GM12878 (cell line): ENCODE measurements at regions not wholly inside any gene's neighbourhood (a gene's known extent, or its start where the extent isn't known, plus 50 kb on each side); places are given as distances from the start of the nearest gene placed in this dataset.

Experiments
- ATAC-seq: fragments of 200-7000 bp; cut with Tn5 transposase; 3 replicates; pipeline ENCODE4 v1.9.1; 2020; ENCODE audit warnings: mild to moderate bottlenecking, moderate library complexity
- BruUV-seq: library from RNA; stranded (reverse); fragments of 400-500 nt; replicated peaks from 2 replicates; lab custom pipeline; 2021; lab: Mats Ljungman, UMichigan
- CTCF ChIA-PET: fragments of 300-600 bp; sonication (Branson Sonifier 250); formaldehyde crosslinking; extraction: SDS; loops from one replicate; lab custom pipeline; 2021; ENCODE audit warnings: inconsistent platforms; lab: Yijun Ruan, JAX
- POLR2A ChIA-PET: fragments of 350-600 bp; formaldehyde crosslinking; extraction: SDS; loops from one replicate; lab custom pipeline; 2021; ENCODE audit warnings: inconsistent platforms; lab: Charles Lee
- RAD21 ChIA-PET: fragments of 300-600 bp; sonication (Branson Sonifier 250); formaldehyde crosslinking; loops from one replicate; lab custom pipeline; 2023; ENCODE audit warnings: antibody characterized with exemption; ENCODE audit not compliant: unreplicated experiment; lab: Charles Lee
- SMC1A ChIA-PET: fragments of 300-600 bp; sonication (Branson Sonifier 250); formaldehyde crosslinking; loops from one replicate; lab custom pipeline; 2023; ENCODE audit not compliant: unreplicated experiment, uncharacterized antibody; lab: Charles Lee
- DNase-seq: peaks from one replicate; pipeline ENCODE4 v3.0.0-alpha.2; 2011; ENCODE audit warnings: low read depth, low spot score
- FAIRE-seq: peaks from 3 replicates; lab custom pipeline; 2011; peaks lifted over from hg19 to GRCh38; lab: Jason Lieb, UNC
- H2AFZ ChIP-seq: 2 replicates; pipeline ENCODE4 v1.6.0; 2011; ENCODE audit warnings: low read depth, low read length, control low read depth; ENCODE audit not compliant: control insufficient read depth
- H3K27ac ChIP-seq: 2 replicates; pipeline ENCODE4 v1.5.1; 2011; ENCODE audit warnings: control low read depth; ENCODE audit not compliant: control insufficient read depth, insufficient read depth
- H3K27me3 ChIP-seq, 2 experiments: replicated peaks in 1 of 2; 2 replicates each; pipeline versions ENCODE4 v1.6.0 to v1.6.1; 2011; ENCODE audit warnings: low read length in 1 of 2; ENCODE audit not compliant: control insufficient read depth in 2 of 2, insufficient read depth in 2 of 2
- H3K36me3 ChIP-seq, 2 experiments: 2 replicates each; pipeline ENCODE4 v1.5.1; 2011; ENCODE audit warnings: low read length in 1 of 2; ENCODE audit not compliant: control insufficient read depth in 2 of 2, insufficient read depth in 2 of 2
- H3K4me1 ChIP-seq: 2 replicates; pipeline ENCODE4 v1.6.1; 2011; ENCODE audit warnings: mild to moderate bottlenecking, low read length, moderate library complexity, mixed read lengths; ENCODE audit not compliant: control insufficient read depth, insufficient read depth
- H3K4me2 ChIP-seq: 2 replicates; pipeline ENCODE4 v1.6.0; 2011; ENCODE audit warnings: control low read depth; ENCODE audit not compliant: control insufficient read depth, insufficient read depth
- H3K4me3 ChIP-seq: fragments of 200-600 bp; sonication (generic); 2 replicates; pipeline ENCODE4 v1.5.1; 2016
- H3K79me2 ChIP-seq: 2 replicates; pipeline ENCODE4 v1.6.0; 2011; ENCODE audit warnings: low read length; ENCODE audit not compliant: control insufficient read depth, insufficient read depth
- H3K9ac ChIP-seq: 2 replicates; pipeline ENCODE4 v1.8.0; 2011; ENCODE audit warnings: low read length, control low read depth, mixed read lengths; ENCODE audit not compliant: control insufficient read depth, insufficient read depth
- H3K9me3 ChIP-seq: replicated peaks from 3 replicates; pipeline ENCODE4 v1.5.1; 2011; ENCODE audit warnings: mild to moderate bottlenecking, low read length; ENCODE audit not compliant: control insufficient read depth, insufficient read depth
- H4K20me1 ChIP-seq: 2 replicates; pipeline ENCODE4 v1.6.0; 2011; ENCODE audit not compliant: control insufficient read depth, insufficient read depth
- BCL11A ChIP-seq: IDR thresholded peaks from 2 replicates; pipeline ENCODE4 v1.6.1; 2011; ENCODE audit warnings: low read depth, low read length
- HDAC2 ChIP-seq: fragments of 200-600 bp; sonication (generic); IDR thresholded peaks from 2 replicates; pipeline ENCODE4 v1.6.1; 2017
- ZNF217 ChIP-seq: fragments of 450-650 bp; IDR thresholded peaks from 2 replicates; pipeline ENCODE4 v1.6.1; 2017; ENCODE audit warnings: antibody characterized with exemption, mild to moderate bottlenecking
- WGBS: methylation state at CpG from one replicate; pipeline ENCODE4 v1.1.6; 2016; ENCODE audit warnings: low lambda C conversion rate; ENCODE audit not compliant: insufficient replicate concordance, insufficient coverage; ENCODE audit errors: missing lambda C conversion rate; 5-methylcytosine and 5-hydroxymethylcytosine counted together
- in situ Hi-C: fragments of 300-500 bp; cut with MboI; formaldehyde crosslinking; loops from 9 replicates; pipeline ENCODE4 v1.14.3; 2018; ENCODE audit warnings: mixed read lengths
- intact Hi-C: fragments of 100-400 bp; cut with micrococcal nuclease; formaldehyde crosslinking; loops from one replicate; pipeline ENCODE4 v1.14.2; 2022; ENCODE audit not compliant: unreplicated experiment
- TF ChIP-seq, protein P1 (sequence below): fragments of 450-650 bp; conservative IDR thresholded peaks from 2 replicates; pipeline ENCODE4 v1.6.1; 2017; ENCODE audit warnings: mild to moderate bottlenecking, moderate library complexity
- TF ChIP-seq, protein P2 (sequence below): fragments of 450-650 bp; IDR thresholded peaks from 2 replicates; pipeline ENCODE4 v1.6.1; 2017; ENCODE audit warnings: mild to moderate bottlenecking

DNA sequence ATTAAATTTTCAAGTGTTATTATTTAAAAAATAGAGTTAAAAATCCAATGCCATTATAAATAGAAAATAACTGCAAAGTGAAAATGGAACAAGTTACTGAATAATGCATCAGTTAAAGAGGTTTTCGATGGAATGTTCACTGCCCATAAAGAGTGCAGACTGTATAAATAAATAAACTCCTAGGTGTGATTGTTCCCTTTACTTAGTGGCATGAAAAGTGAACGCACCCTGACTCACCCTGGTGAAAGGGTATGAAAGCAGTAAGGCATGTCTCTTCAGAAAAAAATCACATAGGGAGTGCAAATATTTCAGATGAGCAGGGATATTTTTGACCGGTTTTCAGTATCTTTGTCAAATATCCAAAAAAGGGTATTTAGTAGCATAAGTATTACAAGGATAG lies 387.8 kb downstream of the DCAF12L2 start:
- Histone ChIP-seq H3K4me1 (no peaks in the 10 kb centered on the region), H3K9me3 (no peaks in the 10 kb centered on the region), H3K79me2 (no peaks in the 10 kb centered on the region), H3K27me3 (no peaks in the 10 kb centered on the region), H3K36me3 (no peaks in the 10 kb centered on the region), H4K20me1 (no peaks in the 10 kb centered on the region), H3K9ac (no peak overlapping the region), H2AFZ (no peak overlapping the region)
- SMC1A ChIA-PET, result no interaction called here
- CTCF ChIA-PET, result no interaction called here
- no peak for FAIRE-seq
- BruUV-seq, result no TSS peak
- RAD21 ChIA-PET, result no interaction called here
- POLR2A ChIA-PET, result no interaction called here
- intact Hi-C loops, result no loop called here
- TF ChIP-seq, protein P1, sequence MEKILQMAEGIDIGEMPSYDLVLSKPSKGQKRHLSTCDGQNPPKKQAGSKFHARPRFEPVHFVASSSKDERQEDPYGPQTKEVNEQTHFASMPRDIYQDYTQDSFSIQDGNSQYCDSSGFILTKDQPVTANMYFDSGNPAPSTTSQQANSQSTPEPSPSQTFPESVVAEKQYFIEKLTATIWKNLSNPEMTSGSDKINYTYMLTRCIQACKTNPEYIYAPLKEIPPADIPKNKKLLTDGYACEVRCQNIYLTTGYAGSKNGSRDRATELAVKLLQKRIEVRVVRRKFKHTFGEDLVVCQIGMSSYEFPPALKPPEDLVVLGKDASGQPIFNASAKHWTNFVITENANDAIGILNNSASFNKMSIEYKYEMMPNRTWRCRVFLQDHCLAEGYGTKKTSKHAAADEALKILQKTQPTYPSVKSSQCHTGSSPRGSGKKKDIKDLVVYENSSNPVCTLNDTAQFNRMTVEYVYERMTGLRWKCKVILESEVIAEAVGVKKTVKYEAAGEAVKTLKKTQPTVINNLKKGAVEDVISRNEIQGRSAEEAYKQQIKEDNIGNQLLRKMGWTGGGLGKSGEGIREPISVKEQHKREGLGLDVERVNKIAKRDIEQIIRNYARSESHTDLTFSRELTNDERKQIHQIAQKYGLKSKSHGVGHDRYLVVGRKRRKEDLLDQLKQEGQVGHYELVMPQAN, result no peak
- no peak for TF ChIP-seq HDAC2
- TF ChIP-seq, protein P2, sequence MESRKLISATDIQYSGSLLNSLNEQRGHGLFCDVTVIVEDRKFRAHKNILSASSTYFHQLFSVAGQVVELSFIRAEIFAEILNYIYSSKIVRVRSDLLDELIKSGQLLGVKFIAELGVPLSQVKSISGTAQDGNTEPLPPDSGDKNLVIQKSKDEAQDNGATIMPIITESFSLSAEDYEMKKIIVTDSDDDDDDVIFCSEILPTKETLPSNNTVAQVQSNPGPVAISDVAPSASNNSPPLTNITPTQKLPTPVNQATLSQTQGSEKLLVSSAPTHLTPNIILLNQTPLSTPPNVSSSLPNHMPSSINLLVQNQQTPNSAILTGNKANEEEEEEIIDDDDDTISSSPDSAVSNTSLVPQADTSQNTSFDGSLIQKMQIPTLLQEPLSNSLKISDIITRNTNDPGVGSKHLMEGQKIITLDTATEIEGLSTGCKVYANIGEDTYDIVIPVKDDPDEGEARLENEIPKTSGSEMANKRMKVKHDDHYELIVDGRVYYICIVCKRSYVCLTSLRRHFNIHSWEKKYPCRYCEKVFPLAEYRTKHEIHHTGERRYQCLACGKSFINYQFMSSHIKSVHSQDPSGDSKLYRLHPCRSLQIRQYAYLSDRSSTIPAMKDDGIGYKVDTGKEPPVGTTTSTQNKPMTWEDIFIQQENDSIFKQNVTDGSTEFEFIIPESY, result no peak
- TF ChIP-seq, all 136 proteins: peak for 0
- ATAC-seq (no peak), DNase-seq (no peak)
- no peak overlapping the region for H3K4me3 ChIP-seq
- no peak overlapping the region for H3K27ac ChIP-seq
- 33% methylated on average over 3 of the region's 3 CpGs for WGBS
- no peak overlapping the region for H3K4me2 ChIP-seq
- in situ Hi-C loops, result no loop called here

DNA sequence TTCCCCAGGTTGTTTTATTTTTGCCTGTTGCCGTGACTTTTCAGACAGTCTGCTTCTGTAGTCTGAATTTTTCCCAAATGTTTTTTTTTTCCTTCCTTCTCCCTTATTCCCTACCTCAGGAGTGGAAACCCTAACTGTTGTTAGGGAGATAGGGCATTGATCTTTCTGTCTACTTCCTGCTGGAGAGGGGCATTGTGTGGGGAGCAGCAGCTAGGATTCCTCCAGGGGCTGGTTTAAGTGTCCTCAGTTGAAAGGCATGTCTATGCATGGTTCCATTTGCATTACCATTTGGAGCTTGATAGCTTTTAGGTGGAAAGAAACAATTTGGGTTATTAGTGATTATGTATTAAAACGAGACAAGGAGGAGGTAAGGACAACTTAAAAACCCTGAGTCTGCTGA lies 383.9 kb downstream of the DCAF12L2 start:
- intact Hi-C loops (no loop called here), in situ Hi-C loops (no loop called here)
- ChIA-PET SMC1A (interaction anchor here (1.1 kb wide), 1 partner anchor 120 kb away, joined by 3 read pairs; no protein-coding TSS in a partner anchor), POLR2A (no interaction called here), RAD21 (no interaction called here), CTCF (no interaction called here)
- Histone ChIP-seq H3K4me3 (no peak overlapping the region), H3K27me3 (no peaks in the 10 kb centered on the region), H3K9me3 (no peaks in the 10 kb centered on the region), H3K79me2 (no peaks in the 10 kb centered on the region), H3K9ac (no peak overlapping the region), H3K4me1 (no peaks in the 10 kb centered on the region), H3K27ac (no peak overlapping the region), H2AFZ (no peak overlapping the region), H3K36me3 (no peaks in the 10 kb centered on the region), H3K4me2 (no peak overlapping the region), H4K20me1 (no peaks in the 10 kb centered on the region)
- FAIRE-seq (no peak), DNase-seq (no peak), ATAC-seq (no peak)
- TF ChIP-seq ZNF217 (no peak), BCL11A (no peak)
- 30% methylated on average over 2 of the region's 2 CpGs for WGBS
- no TSS peak for BruUV-seq
